ENCODE measurements at regions not wholly inside any gene's neighbourhood (a gene's known extent, or its start where the extent isn't known, plus 50 kb on each side); places are given as distances from the start of the nearest gene placed in this dataset.

GRCh38 chr7:27374958-27375841, 132.6 kb downstream of the EVX1 start:
- no peak for TF ChIP-seq CTCF (IDR thresholded peaks at IDR 0.05; ENCODE audit: low read depth, low read length, poor library complexity, severe bottlenecking)
- no peak for TF ChIP-seq EZH2phosphoT487 (IDR thresholded peaks at IDR 0.05; ENCODE audit: borderline replicate concordance, low read length)
